HL-60 (cell line): ENCODE measurements at regions not wholly inside any gene's neighbourhood (a gene's known extent, or its start where the extent isn't known, plus 50 kb on each side); places are given as distances from the start of the nearest gene placed in this dataset.

Experiments
- TF ChIP-seq, protein P1 (sequence below): IDR thresholded peaks from one replicate; pipeline ENCODE4 v1.5.1; 2011; ENCODE audit warnings: low read length, control low read depth, inconsistent platforms; ENCODE audit not compliant: insufficient read depth
- TF ChIP-seq, protein P2 (sequence below): IDR thresholded peaks from 2 replicates; pipeline ENCODE4 v1.6.1; 2012; ENCODE audit warnings: low read depth; ENCODE audit not compliant: insufficient replicate concordance

DNA sequence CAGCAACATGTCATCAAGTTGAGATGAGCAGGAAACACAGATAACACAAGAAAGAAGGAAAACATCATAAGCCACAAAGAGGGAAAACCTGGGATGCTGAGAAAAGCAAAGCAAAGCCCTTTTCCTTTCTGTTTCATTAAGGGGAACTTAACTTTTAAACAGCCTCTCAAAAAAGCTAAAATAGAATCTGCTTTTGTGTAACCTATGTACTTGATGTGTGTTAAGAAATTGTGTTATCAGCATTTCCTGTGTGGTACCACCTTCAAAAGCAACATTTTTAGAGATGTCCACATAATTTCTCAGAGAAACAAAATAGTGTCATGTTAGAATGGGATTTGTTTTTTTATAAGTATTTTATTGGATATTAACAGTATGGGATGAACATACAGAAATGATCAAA lies 206.2 kb downstream of the IL20RB start:
- TF ChIP-seq, protein P1, sequence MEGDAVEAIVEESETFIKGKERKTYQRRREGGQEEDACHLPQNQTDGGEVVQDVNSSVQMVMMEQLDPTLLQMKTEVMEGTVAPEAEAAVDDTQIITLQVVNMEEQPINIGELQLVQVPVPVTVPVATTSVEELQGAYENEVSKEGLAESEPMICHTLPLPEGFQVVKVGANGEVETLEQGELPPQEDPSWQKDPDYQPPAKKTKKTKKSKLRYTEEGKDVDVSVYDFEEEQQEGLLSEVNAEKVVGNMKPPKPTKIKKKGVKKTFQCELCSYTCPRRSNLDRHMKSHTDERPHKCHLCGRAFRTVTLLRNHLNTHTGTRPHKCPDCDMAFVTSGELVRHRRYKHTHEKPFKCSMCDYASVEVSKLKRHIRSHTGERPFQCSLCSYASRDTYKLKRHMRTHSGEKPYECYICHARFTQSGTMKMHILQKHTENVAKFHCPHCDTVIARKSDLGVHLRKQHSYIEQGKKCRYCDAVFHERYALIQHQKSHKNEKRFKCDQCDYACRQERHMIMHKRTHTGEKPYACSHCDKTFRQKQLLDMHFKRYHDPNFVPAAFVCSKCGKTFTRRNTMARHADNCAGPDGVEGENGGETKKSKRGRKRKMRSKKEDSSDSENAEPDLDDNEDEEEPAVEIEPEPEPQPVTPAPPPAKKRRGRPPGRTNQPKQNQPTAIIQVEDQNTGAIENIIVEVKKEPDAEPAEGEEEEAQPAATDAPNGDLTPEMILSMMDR = no peak
- TF ChIP-seq, protein P2, sequence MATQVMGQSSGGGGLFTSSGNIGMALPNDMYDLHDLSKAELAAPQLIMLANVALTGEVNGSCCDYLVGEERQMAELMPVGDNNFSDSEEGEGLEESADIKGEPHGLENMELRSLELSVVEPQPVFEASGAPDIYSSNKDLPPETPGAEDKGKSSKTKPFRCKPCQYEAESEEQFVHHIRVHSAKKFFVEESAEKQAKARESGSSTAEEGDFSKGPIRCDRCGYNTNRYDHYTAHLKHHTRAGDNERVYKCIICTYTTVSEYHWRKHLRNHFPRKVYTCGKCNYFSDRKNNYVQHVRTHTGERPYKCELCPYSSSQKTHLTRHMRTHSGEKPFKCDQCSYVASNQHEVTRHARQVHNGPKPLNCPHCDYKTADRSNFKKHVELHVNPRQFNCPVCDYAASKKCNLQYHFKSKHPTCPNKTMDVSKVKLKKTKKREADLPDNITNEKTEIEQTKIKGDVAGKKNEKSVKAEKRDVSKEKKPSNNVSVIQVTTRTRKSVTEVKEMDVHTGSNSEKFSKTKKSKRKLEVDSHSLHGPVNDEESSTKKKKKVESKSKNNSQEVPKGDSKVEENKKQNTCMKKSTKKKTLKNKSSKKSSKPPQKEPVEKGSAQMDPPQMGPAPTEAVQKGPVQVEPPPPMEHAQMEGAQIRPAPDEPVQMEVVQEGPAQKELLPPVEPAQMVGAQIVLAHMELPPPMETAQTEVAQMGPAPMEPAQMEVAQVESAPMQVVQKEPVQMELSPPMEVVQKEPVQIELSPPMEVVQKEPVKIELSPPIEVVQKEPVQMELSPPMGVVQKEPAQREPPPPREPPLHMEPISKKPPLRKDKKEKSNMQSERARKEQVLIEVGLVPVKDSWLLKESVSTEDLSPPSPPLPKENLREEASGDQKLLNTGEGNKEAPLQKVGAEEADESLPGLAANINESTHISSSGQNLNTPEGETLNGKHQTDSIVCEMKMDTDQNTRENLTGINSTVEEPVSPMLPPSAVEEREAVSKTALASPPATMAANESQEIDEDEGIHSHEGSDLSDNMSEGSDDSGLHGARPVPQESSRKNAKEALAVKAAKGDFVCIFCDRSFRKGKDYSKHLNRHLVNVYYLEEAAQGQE = no peak
